ENCODE measurements at regions not wholly inside any gene's neighbourhood (a gene's known extent, or its start where the extent isn't known, plus 50 kb on each side); places are given as distances from the start of the nearest gene placed in this dataset.

DNA sequence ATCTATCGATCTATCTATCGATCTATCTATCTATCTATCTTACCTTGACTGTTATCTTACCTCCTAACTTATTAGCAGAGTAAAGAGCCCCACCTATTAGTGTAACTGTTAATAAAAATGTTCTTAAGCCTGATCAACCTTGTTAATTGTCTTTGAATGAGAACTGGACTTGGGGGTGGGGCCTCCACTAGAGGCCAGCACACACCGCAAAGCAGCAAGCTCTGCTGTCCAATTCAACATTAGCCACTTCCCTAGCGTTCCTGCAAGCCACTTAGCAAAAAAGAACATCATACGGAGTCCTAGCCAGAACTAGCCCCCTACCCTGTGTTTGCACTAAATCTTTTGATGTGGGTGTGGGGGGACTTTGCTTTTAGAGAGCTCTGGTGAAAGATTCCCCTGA lies 515.8 kb downstream of the KDM4C start:
- in situ Hi-C loops (cut with MboI; ENCODE audit: low pct_unique_long_range_greater_than_20kb, low sequenced_read_pairs, unreplicated experiment): no loop called here
- TF ChIP-seq, protein P1, sequence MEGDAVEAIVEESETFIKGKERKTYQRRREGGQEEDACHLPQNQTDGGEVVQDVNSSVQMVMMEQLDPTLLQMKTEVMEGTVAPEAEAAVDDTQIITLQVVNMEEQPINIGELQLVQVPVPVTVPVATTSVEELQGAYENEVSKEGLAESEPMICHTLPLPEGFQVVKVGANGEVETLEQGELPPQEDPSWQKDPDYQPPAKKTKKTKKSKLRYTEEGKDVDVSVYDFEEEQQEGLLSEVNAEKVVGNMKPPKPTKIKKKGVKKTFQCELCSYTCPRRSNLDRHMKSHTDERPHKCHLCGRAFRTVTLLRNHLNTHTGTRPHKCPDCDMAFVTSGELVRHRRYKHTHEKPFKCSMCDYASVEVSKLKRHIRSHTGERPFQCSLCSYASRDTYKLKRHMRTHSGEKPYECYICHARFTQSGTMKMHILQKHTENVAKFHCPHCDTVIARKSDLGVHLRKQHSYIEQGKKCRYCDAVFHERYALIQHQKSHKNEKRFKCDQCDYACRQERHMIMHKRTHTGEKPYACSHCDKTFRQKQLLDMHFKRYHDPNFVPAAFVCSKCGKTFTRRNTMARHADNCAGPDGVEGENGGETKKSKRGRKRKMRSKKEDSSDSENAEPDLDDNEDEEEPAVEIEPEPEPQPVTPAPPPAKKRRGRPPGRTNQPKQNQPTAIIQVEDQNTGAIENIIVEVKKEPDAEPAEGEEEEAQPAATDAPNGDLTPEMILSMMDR (IDR thresholded peaks at IDR 0.05; ENCODE audit: extremely low read depth, insufficient read depth, missing control alignments): peak; percentile 31
- DNase-seq (ENCODE audit: low spot score): no peak

DNA sequence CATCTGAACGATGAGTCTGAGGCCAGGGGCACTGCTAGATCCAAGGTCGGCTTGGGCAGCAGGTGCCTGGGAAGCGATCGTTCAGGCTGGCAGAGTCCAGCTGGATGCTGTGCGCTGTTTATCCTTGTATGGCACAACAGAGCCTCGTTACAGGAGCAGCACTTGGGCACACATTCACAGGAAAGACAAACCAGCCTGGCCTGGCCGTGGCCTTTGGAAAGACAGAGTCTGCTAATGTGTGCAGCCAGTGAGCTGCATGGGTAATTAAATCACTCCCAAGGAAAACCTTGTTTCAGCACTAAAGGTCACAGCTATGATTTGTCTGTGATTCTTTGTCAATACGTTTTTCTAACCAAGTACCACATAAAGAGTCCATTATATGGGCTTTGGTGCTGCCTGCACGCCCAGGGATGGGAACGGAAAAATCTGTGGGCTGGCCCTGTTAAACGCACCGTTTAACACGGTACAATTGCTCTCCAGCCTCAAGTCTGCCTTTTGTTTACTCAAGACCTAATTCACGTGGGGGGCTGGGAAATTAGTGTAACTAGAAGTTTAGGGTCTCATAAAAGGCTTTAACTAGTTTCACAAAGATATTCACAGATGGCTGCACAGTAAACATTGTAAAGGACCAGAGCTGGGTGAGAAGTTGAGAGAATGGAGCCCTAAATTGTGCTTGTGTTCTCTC lies 509.3 kb downstream of the KDM4C start:
- TF ChIP-seq, protein P1 (IDR thresholded peaks at IDR 0.05; ENCODE audit: extremely low read depth, insufficient read depth, missing control alignments): no peak
- no peak for DNase-seq (ENCODE audit: low spot score)
- in situ Hi-C loops (cut with MboI; ENCODE audit: low pct_unique_long_range_greater_than_20kb, low sequenced_read_pairs, unreplicated experiment): no loop called here

DNA sequence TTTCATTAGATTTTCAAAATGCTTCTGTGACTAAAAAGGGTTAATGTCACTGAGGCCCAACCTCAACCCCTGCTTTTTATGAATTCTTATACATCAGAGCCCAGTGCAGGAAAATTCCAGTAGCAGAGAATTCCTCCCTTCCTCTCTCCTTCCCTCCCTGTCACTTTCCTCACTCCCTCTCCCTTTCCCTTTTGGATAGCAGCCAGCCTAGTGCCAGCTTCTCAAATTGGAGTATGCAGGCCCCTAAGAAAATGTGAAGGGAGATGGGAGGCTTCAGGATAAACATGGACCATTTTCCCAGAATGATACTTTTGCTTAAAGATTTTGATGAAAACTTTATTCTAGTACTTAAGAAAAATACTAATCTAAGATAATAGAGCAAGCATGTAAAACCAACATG lies 507.4 kb downstream of the KDM4C start:
- TF ChIP-seq, protein P1 (IDR thresholded peaks at IDR 0.05; ENCODE audit: extremely low read depth, insufficient read depth, missing control alignments): no peak
- no peak for DNase-seq (ENCODE audit: low spot score)
- in situ Hi-C loops (cut with MboI; ENCODE audit: low pct_unique_long_range_greater_than_20kb, low sequenced_read_pairs, unreplicated experiment): no loop called here

DNA sequence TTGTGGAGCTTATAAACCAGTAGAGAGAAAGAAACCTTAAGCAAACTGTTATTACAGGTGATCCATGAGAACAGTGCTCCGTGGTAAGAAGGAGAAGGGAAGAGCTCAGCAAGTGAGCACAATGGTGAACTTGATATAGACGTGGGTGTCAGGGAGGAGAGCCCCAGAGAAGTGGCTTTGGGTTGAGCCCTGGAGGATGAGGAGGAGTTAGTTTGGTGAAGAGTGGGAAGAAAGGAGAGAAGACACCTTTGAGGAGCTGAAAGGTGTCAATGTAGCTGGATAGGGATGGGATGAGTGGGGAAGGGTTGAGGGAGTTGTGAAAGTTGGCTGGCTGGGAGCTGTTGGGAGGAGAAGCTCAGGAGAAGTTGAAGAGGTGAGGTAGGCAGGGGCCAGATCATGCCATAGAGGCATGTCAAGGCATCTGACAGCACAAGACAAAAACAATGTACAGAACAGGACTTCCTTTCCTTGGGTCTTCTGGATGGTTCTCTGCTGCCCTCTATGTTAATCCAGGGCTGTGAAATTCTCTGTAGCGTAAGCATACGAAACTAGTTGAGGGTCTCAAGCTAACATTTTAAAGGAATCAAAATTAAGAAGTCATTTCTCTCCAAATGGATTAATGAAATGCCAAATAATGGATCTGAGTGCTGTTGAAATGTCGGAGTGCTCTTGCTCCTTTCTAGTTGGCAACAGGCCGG lies 501.9 kb downstream of the KDM4C start:
- in situ Hi-C loops (cut with MboI; ENCODE audit: low pct_unique_long_range_greater_than_20kb, low sequenced_read_pairs, unreplicated experiment): no loop called here
- TF ChIP-seq, protein P1 (IDR thresholded peaks at IDR 0.05; ENCODE audit: extremely low read depth, insufficient read depth, missing control alignments): no peak

DNA sequence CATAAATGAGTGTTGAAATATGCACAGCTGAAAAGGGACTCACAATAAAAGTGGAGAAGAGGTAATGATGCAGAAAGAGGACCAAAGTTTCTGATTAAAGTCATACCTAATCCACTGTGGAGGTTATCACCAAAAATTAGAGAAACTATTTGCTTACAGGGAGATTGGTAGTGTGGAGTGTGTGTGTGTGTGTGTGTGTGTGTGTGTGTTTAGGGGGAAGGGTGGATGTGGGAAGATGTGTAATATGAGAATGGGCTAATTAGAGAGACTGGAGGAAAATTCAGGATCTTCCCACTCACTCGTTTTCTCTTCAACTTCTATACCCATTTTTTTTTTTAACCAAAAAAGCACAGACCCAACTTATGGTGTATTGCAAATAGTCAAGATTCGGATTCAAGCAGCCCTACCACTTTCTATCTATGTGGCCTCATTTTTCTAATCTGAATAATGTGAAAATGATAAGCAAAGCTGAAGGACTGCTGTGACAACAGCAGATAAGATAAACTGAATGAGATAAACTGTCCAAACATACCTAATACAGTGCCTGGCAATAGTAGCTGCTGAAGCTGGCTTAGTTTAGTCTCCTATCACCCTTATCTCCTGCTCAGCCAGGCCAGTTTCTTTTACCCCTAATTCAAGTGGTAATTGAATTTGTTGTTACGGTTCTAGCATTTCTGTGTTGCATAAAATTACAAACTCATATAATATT lies 501.1 kb downstream of the KDM4C start:
- DNase-seq (ENCODE audit: low spot score): no peak
- TF ChIP-seq, protein P1 (IDR thresholded peaks at IDR 0.05; ENCODE audit: extremely low read depth, insufficient read depth, missing control alignments): no peak
- in situ Hi-C loops (cut with MboI; ENCODE audit: low pct_unique_long_range_greater_than_20kb, low sequenced_read_pairs, unreplicated experiment): no loop called here

More for the DNA sequence above, 501.9 kb downstream of the KDM4C start:
- DNase-seq (ENCODE audit: low spot score): no peak

DNA sequence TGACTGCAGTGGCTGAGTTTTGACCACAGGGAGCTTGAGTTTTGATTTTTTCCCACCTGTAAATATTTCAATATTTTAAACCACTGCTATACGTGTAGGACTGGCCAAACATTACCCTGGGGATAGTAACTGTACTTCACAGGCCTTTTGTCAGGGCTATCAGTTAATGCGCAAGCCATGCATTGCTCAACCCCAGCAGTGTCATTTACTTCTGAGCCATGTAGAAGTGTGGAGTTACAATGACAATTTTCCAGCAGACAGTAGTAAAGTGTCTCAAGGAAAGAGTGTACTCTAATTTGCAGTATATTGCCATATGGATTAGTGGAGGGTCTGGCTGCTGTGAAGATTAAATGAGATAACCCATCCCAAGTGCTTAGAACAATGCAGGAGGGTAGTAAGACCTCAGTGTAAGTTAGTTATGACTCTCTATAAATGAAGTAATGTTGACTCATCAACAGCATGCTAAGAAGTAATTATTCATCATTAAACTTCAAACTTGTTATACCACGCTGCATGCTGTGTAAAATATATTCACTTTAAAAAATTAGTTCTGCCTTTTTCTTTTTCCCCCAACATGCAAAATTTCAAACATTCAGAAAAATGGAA lies 489.2 kb downstream of the KDM4C start:
- in situ Hi-C loops (cut with MboI; ENCODE audit: low pct_unique_long_range_greater_than_20kb, low sequenced_read_pairs, unreplicated experiment): no loop called here
- no peak for DNase-seq (ENCODE audit: low spot score)
- TF ChIP-seq, protein P1 (IDR thresholded peaks at IDR 0.05; ENCODE audit: extremely low read depth, insufficient read depth, missing control alignments): no peak
